OCI-LY3 (cell line): ENCODE measurements at regions not wholly inside any gene's neighbourhood (a gene's known extent, or its start where the extent isn't known, plus 50 kb on each side); places are given as distances from the start of the nearest gene placed in this dataset.

Experiments
- CTCF ChIP-seq: fragments of 200-600, 300-600 bp; sonication (generic); IDR thresholded peaks from 2 replicates; pipeline ENCODE4 v1.5.1; 2014; ENCODE audit warnings: antibody characterized with exemption, low read length, low read depth
- EZH2phosphoT487 ChIP-seq: fragments of 200-600 bp; shearing (Covaris generic); IDR thresholded peaks from 2 replicates; pipeline ENCODE4 v1.6.1; 2018; ENCODE audit warnings: antibody characterized with exemption, mixed run types, low read depth

GRCh38 chr10:29791773-29792172, 157.0 kb upstream of the SVIL start:
- TF ChIP-seq CTCF, result no peak
- TF ChIP-seq EZH2phosphoT487, result no peak
